NCI-H2171 treated with DMSO at 0.1 percent for 48 hours (cell line): ENCODE measurements at regions not wholly inside any gene's neighbourhood (a gene's known extent, or its start where the extent isn't known, plus 50 kb on each side); places are given as distances from the start of the nearest gene placed in this dataset.

ENCODE experiments used
- DNase-seq: peaks from one replicate; lab custom pipeline; 2025; lab: John Stamatoyannopoulos, UW

- DNase-seq: no peak
Observed at GRCh38 chr5:51278539-51278938, 104.7 kb upstream of the ISL1 start.

GRCh38 chr5:51279983-51280706 lies 103.1 kb upstream of the ISL1 start:
- DNase-seq: peak; percentile 52

GRCh38 chr5:51286046-51286445 lies 97.2 kb upstream of the ISL1 start:
- no peak for DNase-seq

- DNase-seq: no peak
Observed at GRCh38 chr5:51302343-51302742, 80.9 kb upstream of the ISL1 start.

GRCh38 chr5:51326844-51327243 lies 56.4 kb upstream of the ISL1 start:
- DNase-seq: peak; percentile 93
